GM12878 (cell line): ENCODE measurements at regions not wholly inside any gene's neighbourhood (a gene's known extent, or its start where the extent isn't known, plus 50 kb on each side); places are given as distances from the start of the nearest gene placed in this dataset.
"Not testable (repeated sequence)": the region's sequence is repeated elsewhere in the genome, so short reads cannot be mapped to it uniquely, and the experiment has no call there.

Experiments used
- ATAC-seq: fragments of 200-7000 bp; cut with Tn5 transposase; 3 replicates; pipeline ENCODE4 v1.9.1; 2020; ENCODE audit warnings: mild to moderate bottlenecking, moderate library complexity
- BruUV-seq: library from RNA; stranded (reverse); fragments of 400-500 nt; replicated peaks from 2 replicates; lab custom pipeline; 2021; lab: Mats Ljungman, UMichigan
- CTCF ChIA-PET: fragments of 300-600 bp; sonication (Branson Sonifier 250); formaldehyde crosslinking; extraction: SDS; loops from one replicate; lab custom pipeline; 2021; ENCODE audit warnings: inconsistent platforms; lab: Yijun Ruan, JAX
- POLR2A ChIA-PET: fragments of 350-600 bp; formaldehyde crosslinking; extraction: SDS; loops from one replicate; lab custom pipeline; 2021; ENCODE audit warnings: inconsistent platforms; lab: Charles Lee
- RAD21 ChIA-PET: fragments of 300-600 bp; sonication (Branson Sonifier 250); formaldehyde crosslinking; loops from one replicate; lab custom pipeline; 2023; ENCODE audit warnings: antibody characterized with exemption; ENCODE audit not compliant: unreplicated experiment; lab: Charles Lee
- SMC1A ChIA-PET: fragments of 300-600 bp; sonication (Branson Sonifier 250); formaldehyde crosslinking; loops from one replicate; lab custom pipeline; 2023; ENCODE audit not compliant: unreplicated experiment, uncharacterized antibody; lab: Charles Lee
- DNase-seq: peaks from one replicate; pipeline ENCODE4 v3.0.0-alpha.2; 2011; ENCODE audit warnings: low read depth, low spot score
- FAIRE-seq: peaks from 3 replicates; lab custom pipeline; 2011; peaks lifted over from hg19 to GRCh38; lab: Jason Lieb, UNC
- H2AFZ ChIP-seq: 2 replicates; pipeline ENCODE4 v1.6.0; 2011; ENCODE audit warnings: low read depth, low read length, control low read depth; ENCODE audit not compliant: control insufficient read depth
- H3K27ac ChIP-seq: 2 replicates; pipeline ENCODE4 v1.5.1; 2011; ENCODE audit warnings: control low read depth; ENCODE audit not compliant: control insufficient read depth, insufficient read depth
- H3K27me3 ChIP-seq, 2 experiments: replicated peaks in 1 of 2; 2 replicates each; pipeline versions ENCODE4 v1.6.0 to v1.6.1; 2011; ENCODE audit warnings: low read length in 1 of 2; ENCODE audit not compliant: control insufficient read depth in 2 of 2, insufficient read depth in 2 of 2
- H3K36me3 ChIP-seq, 2 experiments: 2 replicates each; pipeline ENCODE4 v1.5.1; 2011; ENCODE audit warnings: low read length in 1 of 2; ENCODE audit not compliant: control insufficient read depth in 2 of 2, insufficient read depth in 2 of 2
- H3K4me1 ChIP-seq: 2 replicates; pipeline ENCODE4 v1.6.1; 2011; ENCODE audit warnings: mild to moderate bottlenecking, low read length, moderate library complexity, mixed read lengths; ENCODE audit not compliant: control insufficient read depth, insufficient read depth
- H3K4me2 ChIP-seq: 2 replicates; pipeline ENCODE4 v1.6.0; 2011; ENCODE audit warnings: control low read depth; ENCODE audit not compliant: control insufficient read depth, insufficient read depth
- H3K4me3 ChIP-seq: fragments of 200-600 bp; sonication (generic); 2 replicates; pipeline ENCODE4 v1.5.1; 2016
- H3K79me2 ChIP-seq: 2 replicates; pipeline ENCODE4 v1.6.0; 2011; ENCODE audit warnings: low read length; ENCODE audit not compliant: control insufficient read depth, insufficient read depth
- H3K9ac ChIP-seq: 2 replicates; pipeline ENCODE4 v1.8.0; 2011; ENCODE audit warnings: low read length, control low read depth, mixed read lengths; ENCODE audit not compliant: control insufficient read depth, insufficient read depth
- H3K9me3 ChIP-seq: replicated peaks from 3 replicates; pipeline ENCODE4 v1.5.1; 2011; ENCODE audit warnings: mild to moderate bottlenecking, low read length; ENCODE audit not compliant: control insufficient read depth, insufficient read depth
- H4K20me1 ChIP-seq: 2 replicates; pipeline ENCODE4 v1.6.0; 2011; ENCODE audit not compliant: control insufficient read depth, insufficient read depth
- ATF7 ChIP-seq: fragments of 450-650 bp; IDR thresholded peaks from 2 replicates; pipeline ENCODE4 v1.6.1; 2016; ENCODE audit warnings: low read depth, mild to moderate bottlenecking
- CREM ChIP-seq: IDR thresholded peaks from 2 replicates; pipeline ENCODE4 v1.6.1; 2014; ENCODE audit warnings: antibody characterized with exemption, low read depth
- MEF2A ChIP-seq: IDR thresholded peaks from 2 replicates; pipeline ENCODE4 v1.6.1; 2011; ENCODE audit warnings: low read depth, mild to moderate bottlenecking, low read length, moderate library complexity; ENCODE audit not compliant: insufficient read depth
- SREBF2 ChIP-seq: IDR thresholded peaks from 2 replicates; pipeline ENCODE4 v1.6.1; 2012; ENCODE audit warnings: mild to moderate bottlenecking, low read length
- USF2 ChIP-seq: IDR thresholded peaks from 2 replicates; pipeline ENCODE4 v1.6.1; 2011; ENCODE audit warnings: low read depth, low read length, improper control_type of control experiment, borderline replicate concordance
- WRNIP1 ChIP-seq: IDR thresholded peaks from 2 replicates; pipeline ENCODE4 v1.6.1; 2011; ENCODE audit warnings: low read depth, low read length, improper control_type of control experiment, borderline replicate concordance
- WGBS: methylation state at CpG from one replicate; pipeline ENCODE4 v1.1.6; 2016; ENCODE audit warnings: low lambda C conversion rate; ENCODE audit not compliant: insufficient replicate concordance, insufficient coverage; ENCODE audit errors: missing lambda C conversion rate; 5-methylcytosine and 5-hydroxymethylcytosine counted together
- in situ Hi-C: fragments of 300-500 bp; cut with MboI; formaldehyde crosslinking; loops from 9 replicates; pipeline ENCODE4 v1.14.3; 2018; ENCODE audit warnings: mixed read lengths
- intact Hi-C: fragments of 100-400 bp; cut with micrococcal nuclease; formaldehyde crosslinking; loops from one replicate; pipeline ENCODE4 v1.14.2; 2022; ENCODE audit not compliant: unreplicated experiment

GRCh38 chr4:12471193-12471592 is 1012.9 kb downstream of the RAB28 start:
- H3K36me3 ChIP-seq = no peaks in the 10 kb centered on the region
- in situ Hi-C loops (no loop called here), intact Hi-C loops (no loop called here)
- no peak overlapping the region for H3K9ac ChIP-seq
- ATAC-seq (no peak), FAIRE-seq (no peak), DNase-seq (no peak)
- H3K9me3 ChIP-seq = no peaks in the 10 kb centered on the region
- no peaks in the 10 kb centered on the region for H4K20me1 ChIP-seq
- H3K4me3 ChIP-seq = no peak overlapping the region
- H3K4me2 ChIP-seq = no peak overlapping the region
- no TSS peak for BruUV-seq
- SMC1A ChIA-PET = no interaction called here
- H3K4me1 ChIP-seq = no peaks in the 10 kb centered on the region
- RAD21 ChIA-PET = no interaction called here
- POLR2A ChIA-PET = no interaction called here
- no peaks in the 10 kb centered on the region for H3K79me2 ChIP-seq
- no peaks in the 10 kb centered on the region for H3K27me3 ChIP-seq
- no peak for TF ChIP-seq SREBF2
- no peak for TF ChIP-seq WRNIP1
- no peak for TF ChIP-seq CREM
- TF ChIP-seq USF2 = no peak
- TF ChIP-seq MEF2A = no peak
- no peak for TF ChIP-seq ATF7
- H2AFZ ChIP-seq = no peak overlapping the region
- no peak overlapping the region for H3K27ac ChIP-seq
- CTCF ChIA-PET = no interaction called here
- WGBS = 0% methylated on average over 2 of the region's 2 CpGs

- WGBS = 9% methylated on average over 3 of the region's 5 CpGs
Observed at GRCh38 chr4:12461576-12461975, 1022.6 kb downstream of the RAB28 start.

More at GRCh38 chr4:12461576-12461975, 1022.6 kb downstream of the RAB28 start:
- FAIRE-seq, H2AFZ ChIP-seq, H4K20me1 ChIP-seq, POLR2A ChIA-PET, H3K79me2 ChIP-seq, BruUV-seq, ATAC-seq, H3K9me3 ChIP-seq, H3K4me2 ChIP-seq, CTCF ChIA-PET, H3K36me3 ChIP-seq, H3K27me3 ChIP-seq, in situ Hi-C loops, H3K4me3 ChIP-seq, H3K27ac ChIP-seq, RAD21 ChIA-PET, H3K9ac ChIP-seq, DNase-seq, intact Hi-C loops, SMC1A ChIA-PET, H3K4me1 ChIP-seq: not testable (repeated sequence)
